CD4-positive, alpha-beta T cell treated with Interferon alpha-2 for 1 hour (primary cell): ENCODE measurements at regions not wholly inside any gene's neighbourhood (a gene's known extent, or its start where the extent isn't known, plus 50 kb on each side); places are given as distances from the start of the nearest gene placed in this dataset.

Experiments
- DNase-seq, 2 donors: peaks; one replicate each; pipeline ENCODE4 v3.0.0-alpha.2; 2020 to 2022

DNA sequence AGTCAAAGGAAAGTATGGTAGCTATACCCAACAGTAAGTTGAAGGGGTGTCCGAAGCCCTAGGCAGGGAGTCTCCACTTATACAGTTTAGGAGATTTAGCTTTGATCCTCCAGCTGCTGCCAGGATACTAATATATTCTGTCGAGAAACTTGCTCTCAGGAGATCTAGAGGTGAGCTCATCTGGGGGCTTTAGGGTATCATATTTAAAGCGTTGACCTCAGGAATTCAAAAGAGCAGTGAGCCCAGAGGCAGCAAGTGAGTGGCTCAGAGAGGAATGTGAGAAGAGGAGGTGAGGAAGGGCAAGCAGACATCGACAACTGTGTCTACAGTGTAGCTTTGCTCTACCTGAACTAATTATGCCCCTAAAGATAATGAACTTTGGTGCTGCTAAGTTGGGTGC, 245.1 kb upstream of the LRTM1 start:
- no peak for DNase-seq

- DNase-seq: no peak
Measured at GRCh38 chr3:55170444-55170843, 242.6 kb upstream of the LRTM1 start.

DNA sequence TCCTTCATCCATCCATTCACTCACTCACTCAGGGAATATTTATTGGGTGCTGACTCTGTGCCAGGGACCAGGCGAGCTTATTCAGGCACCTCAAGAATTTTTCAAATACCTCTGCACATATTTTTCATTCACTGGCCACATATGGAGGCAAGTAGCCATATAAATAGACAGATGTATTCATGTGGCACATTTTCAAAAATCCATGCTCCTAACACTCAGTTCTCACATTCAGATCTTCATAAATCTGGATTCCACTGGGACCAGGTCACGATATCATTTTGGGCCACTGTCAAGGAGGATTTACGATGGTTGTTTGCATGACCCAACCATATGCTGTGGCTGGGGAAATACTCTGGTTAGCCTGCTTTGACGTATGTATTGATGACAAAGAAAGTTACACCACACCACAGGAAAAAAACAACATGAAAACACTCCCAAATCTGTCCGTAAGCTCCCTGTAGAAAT, 241.8 kb upstream of the LRTM1 start:
- no peak for DNase-seq

- DNase-seq: no peak
Measured at GRCh38 chr3:55169161-55169560, 241.3 kb upstream of the LRTM1 start.

GRCh38 chr3:55167586-55168317, 239.9 kb upstream of the LRTM1 start:
- DNase-seq: no peak

GRCh38 chr3:55166576-55167555, 239.0 kb upstream of the LRTM1 start:
- no peak for DNase-seq

GRCh38 chr3:55165704-55166405, 238.0 kb upstream of the LRTM1 start:
- DNase-seq: no peak

DNA sequence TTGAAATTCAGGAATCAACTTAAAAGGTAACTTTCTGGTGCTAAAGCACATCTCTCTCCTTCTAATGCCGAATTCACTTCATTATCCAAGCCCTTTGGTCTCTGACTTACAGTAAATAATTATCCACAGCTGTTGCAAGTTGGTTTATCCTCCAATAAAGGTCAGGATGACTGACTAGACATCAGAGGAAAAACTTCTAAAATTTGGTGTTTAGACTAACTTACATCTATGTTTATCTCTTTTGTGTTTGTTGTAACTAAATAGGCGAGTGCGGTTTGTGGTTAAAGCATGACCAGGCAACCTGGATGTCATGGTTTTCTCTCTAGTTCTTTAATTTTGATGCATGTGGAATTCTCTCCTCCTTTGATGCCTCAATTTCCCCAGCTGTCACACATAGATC, 237.4 kb upstream of the LRTM1 start:
- no peak for DNase-seq

DNA sequence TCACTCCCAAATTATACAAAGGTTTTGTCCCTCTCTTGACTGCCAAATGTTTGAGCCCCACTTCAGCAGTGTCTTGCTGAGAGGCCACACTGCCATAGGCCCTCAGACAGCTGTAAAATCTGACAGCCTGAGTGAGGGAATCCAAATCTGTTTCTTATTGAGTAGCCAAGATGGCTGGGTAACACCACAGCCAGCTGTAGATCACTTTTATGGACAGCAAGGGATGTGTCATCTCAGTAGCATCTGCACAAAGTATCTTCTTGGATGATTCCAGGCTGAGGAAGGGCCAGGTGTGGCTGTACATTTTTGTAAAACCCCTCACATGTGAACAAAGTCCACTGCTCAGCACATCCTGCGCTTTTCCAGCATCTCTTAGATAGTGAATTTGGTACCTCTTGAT, 237.0 kb upstream of the LRTM1 start:
- DNase-seq: no peak

DNA sequence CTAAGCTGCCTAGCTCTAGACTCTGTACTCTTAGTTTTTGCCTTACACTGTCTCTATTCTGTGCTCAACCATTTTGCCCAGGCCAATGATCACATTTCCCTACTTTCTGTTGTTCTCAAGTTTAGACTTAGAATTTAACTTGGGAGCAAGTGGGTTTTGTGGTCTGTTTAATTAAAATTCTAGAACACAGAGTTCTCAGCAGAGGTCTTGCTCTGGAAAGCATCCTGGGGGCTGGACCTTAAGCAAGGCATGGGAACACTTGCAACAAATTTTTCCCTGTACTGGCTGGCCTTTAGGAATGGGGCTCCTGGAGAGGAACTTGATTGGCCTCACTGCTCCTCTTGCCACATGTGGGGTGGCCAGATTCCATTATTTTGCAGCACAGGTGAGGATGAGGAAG, 236.3 kb upstream of the LRTM1 start:
- no peak for DNase-seq

GRCh38 chr3:55163421-55163820, 235.6 kb upstream of the LRTM1 start:
- DNase-seq: no peak

- DNase-seq: no peak
Measured at GRCh38 chr3:55162031-55162795, 234.4 kb upstream of the LRTM1 start.

DNA sequence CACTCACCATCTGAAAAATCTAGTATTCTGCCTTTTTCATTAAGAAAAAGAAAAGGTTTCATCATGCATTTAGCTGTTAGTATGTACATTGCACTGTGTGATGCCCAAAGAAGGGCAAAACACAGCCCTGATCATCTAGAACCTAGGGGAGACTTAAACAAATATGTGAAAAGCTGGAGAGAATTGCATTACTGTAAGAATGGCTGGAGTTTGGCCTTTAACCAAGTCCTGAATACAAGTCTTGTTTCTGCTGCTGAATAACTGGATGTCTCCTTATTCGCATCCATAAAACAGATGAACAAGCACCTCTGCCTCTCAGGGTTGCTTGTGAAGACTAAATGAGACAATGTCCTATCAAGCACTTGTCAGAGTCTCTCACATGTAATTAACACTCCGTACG, 233.4 kb upstream of the LRTM1 start:
- no peak for DNase-seq

DNA sequence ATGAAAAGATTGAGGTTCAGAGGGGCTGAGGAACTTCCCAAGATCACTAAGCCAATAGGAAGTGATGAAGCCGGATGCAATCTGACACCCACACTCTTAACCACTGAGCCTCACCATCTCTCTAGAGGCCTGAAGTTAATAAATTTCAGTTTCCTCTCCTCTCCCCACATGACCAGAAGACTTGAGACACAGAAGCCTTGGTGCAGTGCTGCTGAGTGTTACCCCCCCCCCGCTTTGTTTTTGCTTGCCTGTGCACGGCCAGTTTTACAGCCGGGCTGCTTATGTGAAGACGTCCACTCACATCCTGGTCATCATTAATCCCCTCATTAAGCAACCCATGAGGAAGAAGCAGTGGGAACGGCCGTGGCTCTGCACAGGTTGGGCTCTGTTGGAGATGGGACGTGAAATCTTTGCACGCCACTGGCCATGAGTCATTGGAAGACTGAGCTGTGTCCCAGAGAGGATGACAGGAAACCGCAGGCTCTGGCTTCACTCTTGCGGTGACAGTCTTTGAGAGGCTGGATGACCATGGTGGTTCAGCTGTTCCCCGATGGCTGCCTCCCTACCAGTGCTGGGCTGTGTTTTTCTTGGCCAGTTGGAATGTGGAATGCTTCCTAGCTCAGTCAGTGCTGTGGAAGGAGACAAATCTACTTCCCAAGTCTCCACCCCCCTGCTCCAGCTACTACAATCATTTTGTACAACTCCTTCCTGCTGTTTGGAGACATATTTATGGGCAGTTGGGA, 232.6 kb upstream of the LRTM1 start:
- no peak for DNase-seq

DNA sequence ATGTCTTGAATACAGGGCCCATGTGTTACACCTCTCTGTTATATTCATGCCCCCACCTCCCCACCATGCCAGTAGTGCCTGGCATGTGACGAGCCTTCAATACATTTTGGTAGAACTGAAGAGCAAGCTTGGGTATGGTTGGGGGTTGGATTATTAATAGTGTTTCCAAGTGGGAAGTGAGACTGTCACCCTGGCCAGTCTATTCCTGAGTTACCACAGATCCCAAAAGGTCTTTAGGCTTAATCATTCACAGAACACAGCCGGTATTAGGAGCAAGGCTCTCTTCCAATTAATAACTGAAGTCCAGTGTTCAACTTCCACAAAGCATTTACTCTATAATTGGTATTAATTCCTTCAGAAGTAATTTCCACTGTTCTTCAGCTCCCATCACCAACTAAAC, 231.9 kb upstream of the LRTM1 start:
- no peak for DNase-seq

DNA sequence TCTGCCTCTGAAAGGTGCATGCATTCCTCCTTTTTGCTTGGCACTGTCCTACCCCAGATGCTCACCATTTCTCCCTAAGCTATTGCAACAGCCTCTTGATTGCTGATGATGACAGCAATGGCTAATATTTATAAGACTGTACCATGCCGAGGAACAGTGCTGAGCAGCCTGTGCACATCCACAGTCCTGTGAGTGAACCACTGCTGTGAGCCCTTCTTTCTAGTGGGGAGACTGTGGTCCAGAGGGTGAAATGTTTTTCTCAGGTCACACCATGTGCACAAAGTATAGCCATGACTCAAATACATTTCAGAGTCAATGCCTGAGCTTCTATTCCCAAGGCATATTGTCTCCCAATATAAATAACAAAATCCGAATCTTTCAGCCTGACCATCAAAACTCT, 231.2 kb upstream of the LRTM1 start:
- no peak for DNase-seq

DNA sequence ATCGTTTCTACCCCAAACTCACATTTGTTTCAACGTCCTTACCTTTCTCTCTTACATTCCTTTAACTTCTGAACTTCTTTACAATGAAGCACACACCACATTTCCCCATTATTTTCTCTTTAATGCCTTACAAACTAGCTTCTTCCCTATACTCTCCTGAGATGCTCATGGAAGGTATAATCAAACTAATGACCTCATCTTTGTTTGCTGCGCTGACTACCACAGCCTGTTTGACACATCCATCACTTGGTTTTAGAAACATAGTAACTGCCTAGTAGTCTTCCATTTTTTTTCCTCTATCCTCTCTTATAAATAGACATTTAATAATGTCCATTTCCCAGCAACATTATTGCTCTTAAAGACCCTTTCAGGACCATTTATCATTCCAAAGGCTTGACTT, 230.5 kb upstream of the LRTM1 start:
- no peak for DNase-seq

DNA sequence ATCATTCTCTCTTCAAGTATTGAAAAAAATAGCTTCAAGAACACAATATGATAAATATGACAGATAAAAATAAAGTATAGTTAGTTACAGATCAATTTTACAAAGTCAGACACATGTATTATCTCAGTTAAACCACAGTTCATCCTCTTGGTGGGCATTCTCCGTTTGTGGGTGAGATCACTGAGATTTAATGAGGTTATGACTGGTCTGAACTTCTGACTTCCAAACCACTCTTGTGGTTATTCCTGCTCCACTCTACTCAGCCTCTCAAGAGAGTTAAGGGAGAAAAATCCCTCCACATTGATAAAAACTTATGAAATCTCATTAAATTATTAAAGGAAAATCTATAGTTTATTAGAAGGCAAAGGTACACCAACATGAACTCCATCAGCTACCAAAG, 229.9 kb upstream of the LRTM1 start:
- no peak for DNase-seq

DNA sequence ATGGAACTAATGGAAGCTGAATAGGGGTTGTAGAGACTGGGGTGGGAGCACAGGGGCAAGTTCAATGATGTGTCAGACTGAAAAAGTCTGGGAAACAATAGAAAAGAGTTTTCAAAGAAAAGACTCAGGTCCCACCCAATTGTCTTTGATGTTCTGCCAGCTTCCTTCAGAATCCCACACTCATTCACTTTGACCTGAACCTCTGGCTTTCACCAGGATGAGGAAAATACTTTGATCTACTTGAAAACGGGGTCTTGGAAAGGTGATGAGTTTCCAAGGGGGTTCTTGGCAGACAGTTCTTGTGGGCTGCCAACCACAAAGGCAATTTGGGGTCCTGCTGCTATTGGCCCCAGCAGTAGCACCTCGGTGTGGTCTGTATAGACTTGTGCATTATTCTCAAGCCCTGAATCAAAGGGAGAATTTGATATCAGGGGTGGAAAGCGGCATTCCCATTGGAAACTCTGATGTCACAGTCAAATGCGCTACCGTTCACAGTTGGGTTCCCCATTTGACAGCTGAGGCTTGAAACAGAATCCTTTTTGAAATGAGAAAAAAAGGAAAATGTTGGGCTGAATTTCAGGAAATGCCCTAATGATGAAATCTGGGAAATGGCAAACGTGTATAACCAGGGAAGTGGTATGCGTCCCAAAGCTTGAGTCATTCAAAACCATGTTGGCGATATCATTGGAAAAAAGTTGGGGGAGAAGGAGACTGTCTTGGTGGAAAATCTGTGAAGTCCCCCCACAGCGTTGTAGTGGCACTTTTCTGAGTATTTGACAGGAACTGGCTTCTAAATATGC, 229.2 kb upstream of the LRTM1 start:
- no peak for DNase-seq

- no peak for DNase-seq
Measured at GRCh38 chr3:55147856-55148720, 220.2 kb upstream of the LRTM1 start.
